ENCODE measurements at regions not wholly inside any gene's neighbourhood (a gene's known extent, or its start where the extent isn't known, plus 50 kb on each side); places are given as distances from the start of the nearest gene placed in this dataset.

DNA sequence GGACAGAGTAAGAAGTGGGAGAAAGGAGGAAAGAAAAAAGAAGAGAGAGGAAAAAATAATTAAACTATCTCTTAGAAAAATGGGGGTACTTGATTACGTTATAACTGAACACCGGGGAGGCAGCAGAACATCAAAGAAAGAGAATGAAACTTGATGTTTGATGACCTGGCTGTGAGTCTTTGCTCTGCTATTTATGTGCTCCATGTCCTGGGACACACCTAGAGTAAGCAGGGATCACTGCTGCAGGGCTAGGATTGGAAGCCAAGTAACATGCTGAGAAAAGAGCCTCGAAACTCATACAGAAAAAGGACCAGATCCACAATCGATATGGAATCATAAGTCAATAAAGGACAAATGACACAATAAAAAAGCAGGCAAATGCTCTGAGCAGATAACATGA, 56.7 kb upstream of the COL13A1 start:
- TF ChIP-seq, protein P1, sequence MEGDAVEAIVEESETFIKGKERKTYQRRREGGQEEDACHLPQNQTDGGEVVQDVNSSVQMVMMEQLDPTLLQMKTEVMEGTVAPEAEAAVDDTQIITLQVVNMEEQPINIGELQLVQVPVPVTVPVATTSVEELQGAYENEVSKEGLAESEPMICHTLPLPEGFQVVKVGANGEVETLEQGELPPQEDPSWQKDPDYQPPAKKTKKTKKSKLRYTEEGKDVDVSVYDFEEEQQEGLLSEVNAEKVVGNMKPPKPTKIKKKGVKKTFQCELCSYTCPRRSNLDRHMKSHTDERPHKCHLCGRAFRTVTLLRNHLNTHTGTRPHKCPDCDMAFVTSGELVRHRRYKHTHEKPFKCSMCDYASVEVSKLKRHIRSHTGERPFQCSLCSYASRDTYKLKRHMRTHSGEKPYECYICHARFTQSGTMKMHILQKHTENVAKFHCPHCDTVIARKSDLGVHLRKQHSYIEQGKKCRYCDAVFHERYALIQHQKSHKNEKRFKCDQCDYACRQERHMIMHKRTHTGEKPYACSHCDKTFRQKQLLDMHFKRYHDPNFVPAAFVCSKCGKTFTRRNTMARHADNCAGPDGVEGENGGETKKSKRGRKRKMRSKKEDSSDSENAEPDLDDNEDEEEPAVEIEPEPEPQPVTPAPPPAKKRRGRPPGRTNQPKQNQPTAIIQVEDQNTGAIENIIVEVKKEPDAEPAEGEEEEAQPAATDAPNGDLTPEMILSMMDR (conservative IDR thresholded peaks at IDR 0.05; ENCODE audit: low read length), result no peak
- no peak for TF ChIP-seq EZH2phosphoT487 (IDR thresholded peaks at IDR 0.05; ENCODE audit: borderline replicate concordance, low read depth, low read length)

All from OCI-LY7 (cell line).